T-helper 9 cell (primary cell): ENCODE measurements at regions not wholly inside any gene's neighbourhood (a gene's known extent, or its start where the extent isn't known, plus 50 kb on each side); places are given as distances from the start of the nearest gene placed in this dataset.
"Not testable (repeated sequence)": the region's sequence is repeated elsewhere in the genome, so short reads cannot be mapped to it uniquely, and the experiment has no call there.

ENCODE experiments used
- DNase-seq: peaks from one replicate; pipeline ENCODE4 v3.0.0-alpha.2; 2020

DNA sequence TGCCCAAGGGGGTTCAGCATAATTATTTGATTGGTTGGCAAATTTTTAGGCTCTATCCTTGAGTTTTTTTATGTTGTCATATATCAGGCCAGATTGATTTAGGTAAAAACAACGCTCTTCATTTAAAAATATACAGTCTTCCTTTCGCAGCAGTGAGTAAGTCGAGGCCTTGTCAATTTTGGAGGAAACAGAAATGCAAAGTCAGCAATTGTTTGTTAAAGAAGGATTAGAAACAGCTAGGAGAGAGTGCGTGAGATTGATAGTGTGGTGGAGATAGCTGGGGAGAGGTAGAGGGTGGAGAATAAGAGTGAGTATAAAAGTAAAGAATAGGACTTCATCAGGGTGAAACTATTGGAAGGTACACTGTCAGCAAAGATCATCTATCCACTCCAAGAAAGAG, 830.8 kb downstream of the LUZP2 start:
- no peak for DNase-seq

DNA sequence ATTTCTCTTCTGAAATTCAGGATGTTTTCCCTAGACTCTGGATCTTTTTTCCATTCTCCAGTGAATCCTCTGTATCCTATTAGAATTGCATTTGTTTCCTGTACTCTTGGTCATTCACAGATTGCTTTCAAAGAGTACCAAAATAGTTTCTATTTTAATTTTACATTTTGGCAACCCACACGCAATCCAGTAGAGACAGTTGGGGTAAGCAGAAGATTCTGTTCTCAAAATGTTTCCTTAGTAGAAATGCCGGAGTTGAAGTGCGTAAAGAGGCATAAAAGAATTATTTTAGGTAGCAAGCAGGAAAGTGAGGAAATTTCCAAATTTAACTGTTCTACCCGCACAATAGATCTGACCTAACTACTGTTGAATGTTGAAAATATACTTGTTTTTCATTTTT, 842.4 kb downstream of the LUZP2 start:
- no peak for DNase-seq

DNA sequence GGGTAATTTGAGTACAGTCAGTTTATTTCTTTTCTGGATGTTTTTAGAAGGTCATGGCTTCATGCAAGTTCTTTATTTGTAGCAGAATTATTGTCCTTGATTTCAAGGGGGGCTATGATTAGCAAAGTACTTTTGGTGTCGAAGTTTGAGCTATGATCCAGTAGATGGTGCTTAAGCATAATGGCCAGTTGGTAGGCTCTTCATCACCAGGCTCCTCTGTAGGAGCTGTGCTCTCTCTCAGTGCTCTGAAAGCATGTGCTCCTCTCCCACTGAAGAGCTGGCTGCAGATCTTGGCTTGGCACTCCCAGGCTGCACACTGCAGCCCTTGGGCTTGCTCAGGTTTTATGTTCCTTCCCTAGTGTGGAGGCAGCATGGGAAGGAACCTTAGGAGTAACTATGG, 852.7 kb downstream of the LUZP2 start:
- no peak for DNase-seq

DNA sequence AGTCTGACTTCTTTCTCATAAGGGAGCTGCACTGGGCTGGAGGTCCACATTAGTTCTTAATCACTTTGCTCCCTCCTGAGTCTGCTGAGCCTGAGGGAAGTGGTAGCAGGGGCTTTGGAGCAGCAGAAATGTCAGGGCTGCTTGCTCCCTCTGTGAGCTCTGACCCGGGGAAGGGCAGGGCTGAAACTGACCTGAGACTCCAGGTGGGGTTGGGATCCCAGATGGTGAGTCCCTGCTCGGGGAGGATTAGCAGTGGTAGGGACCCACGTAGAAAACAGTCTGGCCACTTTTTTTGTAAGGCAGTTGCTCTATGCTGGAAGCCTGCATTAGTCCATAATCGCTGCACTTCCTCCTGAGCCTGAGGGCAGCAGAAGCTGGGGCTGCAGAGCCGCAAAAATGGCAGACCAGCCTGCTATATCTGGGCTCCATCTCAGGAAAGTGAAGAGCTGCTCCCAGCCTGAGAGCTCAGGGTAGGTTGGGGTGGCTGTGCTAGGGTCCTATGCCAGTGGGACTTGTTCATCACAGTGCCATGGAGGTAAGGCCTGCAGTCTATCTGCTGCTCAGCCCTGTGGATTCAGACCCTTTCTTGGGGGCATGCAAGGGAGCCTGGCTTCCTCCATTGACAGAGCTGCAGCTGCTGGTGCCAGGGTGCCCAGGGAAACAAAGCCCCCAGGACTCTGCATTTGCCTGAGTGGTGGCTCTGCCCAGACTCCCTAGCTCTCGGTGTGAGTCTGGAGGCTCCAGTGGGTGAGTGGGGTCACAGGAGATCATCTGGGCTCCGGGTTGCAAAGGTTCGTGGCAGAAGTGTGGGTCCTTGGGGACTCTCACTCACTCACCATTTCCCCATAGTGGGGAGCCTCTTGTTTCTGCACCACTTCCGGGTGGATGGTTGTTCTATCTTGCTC, 854.3 kb downstream of the LUZP2 start:
- DNase-seq = no peak

DNA sequence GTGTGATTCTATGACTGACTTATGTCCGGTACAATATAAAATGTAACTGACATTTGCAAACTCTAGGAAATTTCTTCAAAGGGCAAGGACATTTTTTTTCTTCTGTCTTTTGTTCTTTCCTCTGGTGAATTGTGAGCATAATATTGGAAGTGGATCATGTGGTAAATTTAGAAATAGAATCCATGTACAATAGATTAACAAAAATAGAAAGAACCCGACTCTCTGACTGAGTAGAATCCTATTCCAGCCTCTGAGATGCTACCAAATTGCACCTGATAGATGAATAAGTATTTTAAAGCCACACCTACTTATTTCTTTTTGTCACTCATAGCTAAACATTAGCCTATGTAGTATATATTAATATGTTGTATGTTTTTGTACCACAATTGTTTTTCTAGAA, 860.3 kb downstream of the LUZP2 start:
- no peak for DNase-seq

DNA sequence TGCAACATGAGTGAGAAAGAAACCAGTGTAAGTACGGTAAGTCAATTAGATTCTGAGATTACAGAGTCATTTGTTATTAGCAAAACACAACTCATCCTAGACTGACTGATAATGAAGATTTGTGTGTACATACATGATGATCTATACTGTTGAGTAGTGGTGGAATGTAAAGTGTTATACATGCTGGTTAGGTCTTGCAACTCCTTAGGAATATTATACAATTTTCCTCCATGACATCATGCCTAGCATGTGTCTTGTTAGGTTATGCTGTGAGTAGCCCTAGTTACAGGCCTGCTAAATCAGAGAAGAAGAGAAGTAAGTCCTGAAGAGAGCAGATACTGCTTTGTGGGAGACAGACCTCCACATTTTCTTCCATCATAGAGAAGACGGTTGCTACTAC, 880.6 kb downstream of the LUZP2 start:
- DNase-seq = no peak

DNA sequence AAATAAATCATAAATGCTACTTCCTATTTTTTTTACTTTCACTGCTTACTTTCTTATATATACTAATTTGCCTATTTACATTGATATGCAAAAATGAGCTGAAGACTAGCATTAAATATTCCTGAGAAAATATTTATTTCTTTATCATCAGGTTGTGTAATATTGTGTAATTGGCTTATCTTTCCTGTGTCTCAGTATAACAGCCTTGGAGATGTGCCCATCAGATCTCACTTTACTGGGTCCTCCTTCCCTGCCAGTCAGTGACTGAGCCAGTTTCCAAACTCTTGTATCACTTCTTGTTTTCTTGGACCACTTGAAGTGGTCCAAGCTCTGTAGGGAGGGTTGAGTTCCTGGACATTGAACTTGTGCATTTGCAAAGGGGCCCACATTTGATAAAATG, 900.0 kb downstream of the LUZP2 start:
- DNase-seq = no peak

DNA sequence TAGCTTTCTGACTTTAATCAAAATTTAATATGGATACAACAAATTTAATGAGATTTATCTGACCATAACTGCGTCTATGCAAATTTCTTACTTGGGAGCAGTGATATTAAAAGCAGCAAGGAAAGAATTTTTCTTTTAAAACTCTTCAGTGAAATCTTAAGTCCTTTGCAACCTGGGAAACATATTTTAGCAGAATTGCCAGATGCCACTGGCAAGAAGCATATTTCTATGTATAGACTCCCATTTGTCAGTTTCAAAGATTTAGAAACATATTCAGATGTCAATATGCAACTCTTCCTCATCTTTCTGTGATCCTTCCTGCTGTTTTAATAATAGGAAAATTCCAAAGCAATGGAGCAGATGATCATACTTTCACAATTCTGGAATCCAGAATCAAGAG, 911.3 kb downstream of the LUZP2 start:
- no peak for DNase-seq

DNA sequence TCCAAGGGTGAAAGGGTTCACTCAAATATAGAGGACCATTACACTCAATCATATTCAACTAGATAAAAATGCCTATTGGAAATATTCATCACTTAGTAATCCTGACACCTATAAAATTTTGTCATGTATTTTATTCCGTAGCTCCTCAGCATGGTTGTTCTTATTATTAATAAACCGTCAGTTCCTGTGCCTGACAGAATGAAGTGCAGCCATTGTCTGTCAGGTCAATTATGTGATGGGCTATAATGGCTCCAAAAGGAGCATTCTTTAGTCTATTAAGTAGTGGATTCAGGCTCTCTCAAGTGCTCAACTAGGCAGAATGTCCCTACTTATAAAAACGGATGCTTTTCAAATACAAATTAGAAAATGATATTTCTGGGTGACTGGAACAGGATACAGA, 916.1 kb upstream of the ANO3 start:
- DNase-seq = no peak

DNA sequence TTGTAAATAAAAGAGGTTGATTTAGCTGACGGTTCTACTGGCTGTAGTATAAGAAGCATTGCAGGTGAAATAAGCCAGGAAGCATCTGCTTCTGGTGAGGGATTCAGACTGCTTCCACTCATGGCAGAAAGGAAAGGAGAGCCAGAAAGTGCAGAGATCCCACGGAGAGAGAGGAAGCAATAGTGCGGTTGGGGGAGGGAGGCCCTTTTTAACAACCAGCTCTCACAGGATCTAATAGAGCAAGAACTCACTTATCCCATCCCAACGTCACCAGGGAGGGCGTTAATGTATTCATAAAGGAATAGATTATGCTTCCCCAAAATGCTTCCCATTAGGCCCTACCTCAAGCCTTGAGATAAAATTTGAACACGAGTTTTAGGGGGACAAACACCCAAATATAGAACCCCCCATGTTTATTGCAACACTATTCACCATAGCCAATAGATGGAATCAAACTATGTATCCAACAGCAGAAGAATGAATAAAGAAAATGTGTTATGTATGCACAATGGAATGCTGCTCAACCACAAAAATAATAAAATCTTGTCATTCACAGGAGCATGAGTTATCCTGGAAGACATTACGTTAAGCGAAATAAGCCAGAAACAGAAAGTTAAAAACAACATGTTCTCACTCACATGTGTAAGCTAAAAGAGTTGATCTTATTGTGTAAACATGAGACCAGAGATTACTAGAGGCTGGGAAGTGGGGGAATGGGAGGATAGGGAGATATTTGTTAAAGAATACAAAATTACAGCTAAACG, 908.3 kb upstream of the ANO3 start:
- DNase-seq = no peak

DNA sequence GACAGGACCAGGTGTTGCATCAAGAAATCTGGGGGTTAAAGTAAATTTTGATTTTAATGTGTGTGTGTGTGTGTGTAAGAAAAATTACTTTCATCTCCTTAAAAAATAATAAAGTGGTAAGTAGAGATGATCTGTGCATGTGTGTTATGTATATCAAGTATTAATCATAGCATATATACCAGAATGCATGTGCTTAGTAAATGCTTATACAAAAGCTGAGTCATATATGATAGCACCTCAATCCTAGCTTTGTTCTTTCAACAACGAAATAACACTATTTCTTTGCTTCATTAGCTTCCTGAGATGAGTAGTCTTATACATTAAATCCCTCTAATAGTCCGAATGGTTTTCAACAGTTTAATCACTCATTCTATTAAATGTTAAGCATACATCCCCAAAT, 899.6 kb upstream of the ANO3 start:
- DNase-seq = no peak

DNA sequence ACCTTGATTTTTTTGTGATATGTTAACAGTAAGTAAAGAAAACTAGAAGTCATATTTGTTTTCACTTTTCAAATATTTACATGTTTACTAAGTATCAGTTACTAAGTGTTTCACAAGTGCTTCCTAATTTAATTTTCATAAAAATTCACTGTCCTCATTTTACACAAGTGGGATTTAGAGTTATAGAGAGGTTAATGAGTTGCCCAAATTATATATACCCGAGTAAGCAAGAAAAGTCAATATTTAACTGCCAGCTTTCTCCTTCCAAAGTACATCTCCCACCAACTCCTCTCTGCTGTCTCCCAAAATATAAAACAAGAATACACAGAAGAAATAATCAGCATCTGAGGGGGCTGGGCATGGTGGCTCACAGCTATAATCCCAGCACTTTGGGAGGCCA, 896.7 kb upstream of the ANO3 start:
- no peak for DNase-seq

DNA sequence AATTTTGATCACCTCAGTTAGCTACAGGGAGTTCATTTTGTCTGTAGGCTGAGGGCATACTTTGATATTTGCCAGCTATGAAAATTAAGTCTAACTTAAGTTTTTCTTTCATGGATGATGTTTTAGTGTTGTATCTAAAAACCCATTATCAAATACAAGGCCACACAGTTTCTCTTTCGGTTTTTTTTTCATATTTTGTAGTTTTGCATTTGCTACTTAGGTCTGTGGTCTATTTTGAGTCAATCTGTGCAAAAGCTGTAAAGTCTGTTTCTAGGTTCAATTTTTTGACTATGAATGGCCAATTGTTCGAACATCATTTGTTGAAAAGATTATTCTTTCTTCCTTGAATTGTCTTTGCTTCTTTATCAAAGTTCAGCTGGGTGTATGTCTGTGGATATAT, 895.6 kb upstream of the ANO3 start:
- DNase-seq = no peak

DNA sequence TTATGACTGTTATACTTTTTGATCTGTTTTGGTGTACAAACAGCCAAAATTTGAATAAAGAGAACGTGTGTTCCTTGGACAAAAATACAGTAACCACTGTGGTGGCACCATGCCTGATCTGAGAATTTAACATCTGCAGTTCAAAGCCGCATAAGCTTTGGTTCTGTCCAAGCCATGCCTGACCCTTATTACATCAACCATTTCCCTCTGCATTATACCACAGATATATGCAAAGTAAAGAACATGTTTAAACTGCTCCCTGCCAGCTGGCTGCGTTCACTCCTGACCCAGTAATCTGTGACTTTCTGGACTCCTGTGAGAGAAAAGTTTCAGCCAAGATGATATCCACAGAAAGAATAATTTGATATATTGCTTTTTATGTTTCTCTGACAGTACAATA, 890.5 kb upstream of the ANO3 start:
- DNase-seq = no peak

DNA sequence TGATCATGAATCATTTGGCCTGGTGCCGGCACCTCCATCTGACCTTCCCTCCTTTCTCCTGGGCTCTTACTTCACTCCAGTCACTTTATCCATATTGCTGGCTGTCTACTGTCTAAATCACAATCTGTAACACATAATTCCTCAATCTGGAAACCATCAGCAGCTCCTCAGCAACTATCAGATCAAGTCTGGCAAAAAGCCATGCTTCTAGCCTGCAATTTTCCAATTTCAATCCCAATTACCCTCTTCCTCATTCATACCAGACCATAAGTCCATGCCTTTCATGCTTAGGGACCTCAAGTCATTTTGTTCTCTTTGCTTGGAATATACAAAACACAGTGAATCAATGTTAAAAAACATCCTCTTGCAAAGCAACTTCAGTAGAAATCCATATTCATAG, 882.8 kb upstream of the ANO3 start:
- no peak for DNase-seq

DNA sequence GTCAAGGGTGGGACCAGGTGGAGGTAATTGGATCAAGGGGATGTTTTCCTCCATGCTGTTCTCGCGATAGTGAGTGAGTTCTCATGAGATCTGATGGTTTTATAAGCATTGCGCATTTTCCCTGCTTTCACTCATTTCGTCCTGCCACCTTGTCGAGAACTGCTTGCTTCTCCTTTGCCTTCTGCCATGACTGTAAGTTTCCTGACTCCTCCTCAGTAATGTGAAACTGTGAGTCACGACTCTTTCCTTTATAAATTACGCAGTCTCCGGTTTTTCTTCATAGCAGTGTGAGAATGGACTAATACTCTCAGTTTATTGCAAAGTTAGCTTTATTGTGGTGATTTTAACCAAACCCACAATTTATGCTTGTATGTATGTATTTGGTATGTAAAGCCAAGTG, 878.5 kb upstream of the ANO3 start:
- DNase-seq = no peak

DNA sequence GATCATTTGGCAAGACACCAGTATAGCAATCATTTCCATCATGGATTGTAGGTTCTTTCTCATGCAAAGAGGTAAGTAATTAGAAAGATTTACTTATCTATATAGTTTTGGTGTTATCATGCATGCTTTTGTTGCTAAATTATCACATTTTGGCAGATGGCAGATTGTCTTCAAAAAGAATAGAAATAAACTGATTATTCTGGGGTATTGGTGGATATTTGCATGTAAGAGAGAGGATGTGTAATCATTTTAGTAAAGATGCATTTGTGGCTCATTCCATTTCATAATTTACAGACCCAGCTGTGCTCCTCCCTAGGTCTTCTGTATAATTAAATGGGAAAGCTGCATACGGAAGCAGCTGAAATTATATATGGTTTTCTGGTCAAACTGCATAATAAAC, 875.7 kb upstream of the ANO3 start:
- no peak for DNase-seq

DNA sequence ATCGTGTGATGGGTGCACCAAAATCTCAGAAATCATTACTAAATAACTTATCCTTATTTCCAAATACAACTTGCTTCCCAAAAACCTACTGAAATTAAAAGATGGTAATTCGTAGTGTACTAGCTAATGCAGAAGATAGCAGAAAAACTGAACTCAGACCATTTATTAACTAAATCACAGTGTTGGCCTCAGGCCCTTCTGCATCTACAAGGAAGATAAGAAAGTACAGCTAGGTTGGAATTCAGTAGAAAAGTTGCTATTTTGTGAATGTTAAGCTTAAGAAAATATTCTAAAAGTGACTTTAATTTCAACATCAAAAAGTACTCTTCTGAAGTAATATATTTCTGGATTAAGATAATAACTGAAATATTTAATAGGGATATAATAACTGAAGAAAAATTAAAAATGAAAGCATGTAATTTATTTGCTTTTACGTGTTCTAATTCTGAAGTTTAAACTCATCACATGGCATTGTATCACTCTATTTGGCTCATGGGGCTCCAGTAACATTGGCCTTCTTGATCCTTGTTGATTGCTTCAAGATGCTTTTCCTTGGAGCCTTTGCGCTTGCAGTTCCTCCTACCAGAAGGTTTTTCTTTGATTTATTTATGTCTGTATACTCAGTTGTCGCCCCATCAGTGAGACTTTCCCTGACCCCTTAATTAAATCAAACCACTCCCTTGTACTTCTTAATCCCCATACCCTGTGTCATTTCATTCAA, 847.9 kb upstream of the ANO3 start:
- DNase-seq = no peak

DNA sequence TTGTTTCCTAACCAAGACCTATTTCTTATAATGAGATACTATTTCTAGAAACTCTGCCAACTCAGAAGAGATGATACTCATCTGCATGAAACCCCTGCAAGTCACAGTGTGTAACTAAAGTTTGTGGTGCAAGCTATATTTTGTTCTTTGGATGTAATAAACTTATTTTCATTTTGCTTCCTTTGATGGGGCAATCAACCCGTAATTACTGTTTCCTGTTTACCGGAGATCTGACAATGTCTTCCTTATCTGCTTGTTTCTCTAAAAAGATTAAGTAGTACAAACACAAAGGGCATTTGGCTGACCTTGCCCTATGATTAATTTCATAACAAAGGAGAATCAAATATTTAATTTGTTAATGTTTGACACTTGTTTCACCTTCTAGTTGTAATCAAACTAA, 846.6 kb upstream of the ANO3 start:
- no peak for DNase-seq

DNA sequence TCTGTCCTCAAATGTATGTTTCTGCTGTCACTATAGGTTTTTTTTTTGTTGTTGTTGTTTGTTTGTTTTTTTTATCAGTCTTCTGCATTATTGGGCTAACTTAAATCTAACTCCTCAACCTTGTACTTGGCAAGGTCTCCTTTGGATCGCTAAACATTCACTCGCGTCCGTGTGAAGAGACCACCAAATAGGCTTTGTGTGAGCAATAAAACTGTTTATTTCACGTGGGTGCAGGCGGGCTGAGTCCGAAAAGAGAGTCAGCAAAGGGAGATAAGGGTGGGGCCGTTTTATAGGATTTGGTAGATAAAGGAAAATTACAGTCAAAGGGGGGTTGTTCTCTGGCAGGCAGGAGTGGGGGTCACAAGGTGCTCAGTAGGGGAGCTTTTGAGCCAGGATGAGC, 845.6 kb upstream of the ANO3 start:
- not testable (repeated sequence) for DNase-seq

DNA sequence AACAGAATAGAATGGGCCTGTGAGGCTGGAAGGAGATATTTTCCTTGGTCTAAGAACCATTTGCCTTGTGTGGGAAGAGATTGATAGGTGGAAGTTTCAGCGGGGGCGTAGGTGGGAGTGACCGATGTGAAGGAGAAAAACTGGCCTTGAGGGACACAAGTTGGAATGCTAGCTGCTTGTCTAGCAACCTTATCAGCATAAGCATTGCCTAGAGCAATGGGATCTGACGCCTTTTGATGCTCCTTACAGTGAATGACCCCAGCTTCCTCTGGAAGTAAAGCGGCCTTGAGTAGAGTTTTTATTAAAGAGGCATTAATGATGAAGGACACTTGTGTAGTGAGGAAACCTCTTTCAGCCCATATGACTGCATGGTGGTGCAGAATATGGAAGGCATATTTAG, 843.8 kb upstream of the ANO3 start:
- DNase-seq = not testable (repeated sequence)

DNA sequence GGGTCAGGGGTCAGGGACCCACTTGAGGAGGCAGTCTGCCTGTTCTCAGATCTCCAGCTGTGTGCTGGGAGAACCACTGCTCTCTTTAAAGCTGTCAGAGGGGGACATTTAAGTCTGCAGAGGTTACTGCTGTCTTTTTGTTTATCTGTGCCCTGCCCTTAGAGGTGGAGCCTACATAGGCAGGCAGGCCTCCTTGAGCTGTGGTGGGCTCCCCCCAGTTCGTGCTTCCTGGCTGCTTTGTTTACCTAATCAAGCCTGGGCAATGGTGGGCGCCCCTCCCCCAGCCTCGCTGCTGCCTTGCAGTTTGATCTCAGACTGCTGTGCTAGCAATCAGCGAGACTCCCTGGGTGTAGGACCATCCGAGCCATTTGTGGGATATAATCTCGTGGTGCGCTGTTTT, 830.5 kb upstream of the ANO3 start:
- DNase-seq = not testable (repeated sequence)

DNA sequence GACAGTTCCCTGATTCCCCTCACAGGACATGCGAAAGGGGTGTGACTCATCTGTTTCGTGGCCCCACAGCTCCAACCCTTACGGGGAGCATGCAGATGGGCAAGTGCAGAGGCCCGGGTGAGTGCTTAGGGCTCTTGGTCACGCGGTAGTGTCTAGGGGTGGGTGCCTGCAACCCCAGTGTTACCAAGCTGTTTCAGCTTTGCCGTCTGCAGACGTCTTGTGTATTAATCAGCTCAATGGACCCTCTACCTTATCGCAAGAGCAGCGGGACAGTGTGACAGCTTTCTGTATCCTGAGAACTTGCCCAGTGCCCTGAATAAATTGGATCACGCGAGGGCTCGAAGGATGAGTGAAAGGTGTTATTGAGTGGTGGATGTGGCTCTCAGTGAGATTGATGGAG, 816.4 kb upstream of the ANO3 start:
- no peak for DNase-seq

DNA sequence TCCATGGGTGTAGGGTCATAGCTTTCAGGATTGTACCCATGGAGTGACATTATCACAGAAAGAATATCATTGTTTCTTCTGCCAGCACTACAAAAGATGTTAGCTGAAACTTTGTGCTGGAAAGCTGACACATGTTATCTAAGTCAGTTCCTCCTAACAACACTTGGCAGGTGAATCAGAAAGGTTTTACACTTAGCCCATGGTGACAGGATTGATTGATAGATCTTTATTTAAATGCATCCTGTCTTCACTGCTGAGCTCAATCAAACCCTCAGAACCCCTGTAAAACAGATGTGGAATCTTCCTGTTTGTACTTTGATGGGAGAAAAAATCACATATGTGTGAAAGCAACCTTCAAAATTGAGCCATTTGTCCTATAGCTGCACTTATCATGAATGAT, 811.5 kb upstream of the ANO3 start:
- DNase-seq = no peak
